Gastroesophageal sphincter (tissue), 4 donors: ENCODE measurements at regions not wholly inside any gene's neighbourhood (a gene's known extent, or its start where the extent isn't known, plus 50 kb on each side); places are given as distances from the start of the nearest gene placed in this dataset.

Experiments
- ATAC-seq: fragments of 150-250 bp; one replicate; pipeline ENCODE4 v1.9.1; 2016; ENCODE audit warnings: mild to moderate bottlenecking, moderate library complexity
- H3K27ac ChIP-seq, 4 donors: fragments of 200-600 bp; sonication (generic) in 3 of 4; 1 replicate in 3 of 4; 2 replicates in 1 of 4; pipeline ENCODE4 v1.5.1; 2016 to 2019
- H3K27me3 ChIP-seq: fragments of 200-600 bp; sonication (generic); one replicate; pipeline ENCODE4 v1.5.1; 2019
- H3K36me3 ChIP-seq, 2 donors: fragments of 200-600 bp; sonication (generic); one replicate each; pipeline ENCODE4 v1.5.1; 2019; ENCODE audit warnings: control low read depth in 1 of 2
- H3K4me1 ChIP-seq, 3 donors: fragments of 200-600 bp; sonication (generic); 1 replicate in 2 of 3; 2 replicates in 1 of 3; pipeline ENCODE4 v1.5.1; 2016 to 2019; ENCODE audit warnings: control low read depth in 2 of 3
- H3K4me3 ChIP-seq, 2 donors: fragments of 200-600 bp; sonication (generic); one replicate each; pipeline ENCODE4 v1.5.1; 2019; ENCODE audit warnings: mild to moderate bottlenecking in 1 of 2, moderate library complexity in 1 of 2
- H3K9me3 ChIP-seq, 3 donors: fragments of 200-600 bp; sonication (generic); one replicate each; pipeline ENCODE4 v1.5.1; 2017 to 2019; ENCODE audit warnings: control low read depth in 2 of 3
- CTCF ChIP-seq, 4 experiments: fragments of 200-600 bp in 2 of 4; fragments of 450-650 bp in 2 of 4; sonication (generic) in 1 of 4; IDR thresholded peaks; one replicate each; pipeline ENCODE4 v1.5.1; 2017 to 2019; ENCODE audit warnings: antibody characterized with exemption in 4 of 4, mild to moderate bottlenecking in 2 of 4, moderate library complexity in 2 of 4
- EP300 ChIP-seq: sonication (generic); formaldehyde crosslinking; IDR thresholded peaks from one replicate; pipeline ENCODE4 v1.6.1; 2017; ENCODE audit warnings: antibody characterized with exemption, mild to moderate bottlenecking
- POLR2A ChIP-seq, 2 donors: fragments of 450-650 bp; IDR thresholded peaks; one replicate each; pipeline ENCODE4 v1.6.1; 2017; ENCODE audit warnings: antibody characterized with exemption in 2 of 2, mild to moderate bottlenecking in 2 of 2, moderate library complexity in 1 of 2
- POLR2AphosphoS5 ChIP-seq: sonication (generic); formaldehyde crosslinking; IDR thresholded peaks from one replicate; pipeline ENCODE4 v1.6.1; 2017; ENCODE audit warnings: antibody characterized with exemption
- WGBS, 2 donors: methylation state at CpG; one replicate each; pipeline ENCODE4 v1.1.5; 2018; ENCODE audit warnings: low coverage in 1 of 2; 5-methylcytosine and 5-hydroxymethylcytosine counted together

- no peak for ATAC-seq
- H3K27me3 ChIP-seq, result peaks cover 38% of the 10 kb centered on the region
- H3K9me3 ChIP-seq, result no peaks in the 10 kb centered on the region
- TF ChIP-seq EP300 (no peak), POLR2A (IDR thresholded peaks at IDR 0.05) (no peak), POLR2AphosphoS5 (no peak), CTCF (IDR thresholded peaks at IDR 0.05) (no peak)
- H3K36me3 ChIP-seq, result no peaks in the 10 kb centered on the region
- no peak overlapping the region for H3K4me3 ChIP-seq
- H3K4me1 ChIP-seq, result peaks cover 0 to 57% (median 3%) of the 10 kb centered on the region in 3 donors
- WGBS, 2 donors, result 81 to 95% methylated on average over 4 to 10 of the region's 15 CpGs
- H3K27ac ChIP-seq, result no peak overlapping the region
Observed at GRCh38 chr6:167680605-167681149, 146.0 kb upstream of the AFDN start.

GRCh38 chr6:167682125-167682524 lies 144.6 kb upstream of the AFDN start:
- no peaks in the 10 kb centered on the region for H3K9me3 ChIP-seq
- no peak for ATAC-seq
- no peaks in the 10 kb centered on the region for H3K36me3 ChIP-seq
- peaks cover 34% of the 10 kb centered on the region for H3K27me3 ChIP-seq
- 84 to 100% methylated on average over 1 to 6 of the region's 11 CpGs for WGBS, 2 donors
- TF ChIP-seq POLR2A (IDR thresholded peaks at IDR 0.05) (no peak), EP300 (no peak), CTCF (IDR thresholded peaks at IDR 0.05) (no peak), POLR2AphosphoS5 (no peak)
- H3K4me3 ChIP-seq, result no peak overlapping the region
- H3K27ac ChIP-seq, result peak overlapping the region in 1 of 4 donors; percentile 47
- H3K4me1 ChIP-seq, result peaks cover 0 to 42% (median 3%) of the 10 kb centered on the region in 3 donors

- no peak for ATAC-seq
Observed at GRCh38 chr6:167682546-167683027, 144.1 kb upstream of the AFDN start.

GRCh38 chr6:167683028-167683862 lies 143.5 kb upstream of the AFDN start:
- Histone ChIP-seq H3K27ac (peak overlapping the region in 3 of 4 donors; percentile 21 to 47 (median 46)), H3K9me3 (no peaks in the 10 kb centered on the region), H3K4me1 (peaks cover 0 to 31% (median 1%) of the 10 kb centered on the region in 3 donors), H3K27me3 (peaks cover 28% of the 10 kb centered on the region), H3K4me3 (no peak overlapping the region), H3K36me3 (no peaks in the 10 kb centered on the region)
- TF ChIP-seq EP300 (no peak), POLR2A (IDR thresholded peaks at IDR 0.05) (no peak), CTCF (IDR thresholded peaks at IDR 0.05) (no peak), POLR2AphosphoS5 (no peak)
- WGBS, 2 donors, result 82 to 95% methylated on average over 4 to 6 of the region's 19 CpGs
- ATAC-seq, result peak; percentile 69

More at GRCh38 chr6:167682546-167683027, 144.1 kb upstream of the AFDN start:
- no peaks in the 10 kb centered on the region for H3K9me3 ChIP-seq
- no peaks in the 10 kb centered on the region for H3K36me3 ChIP-seq
- no peak overlapping the region for H3K4me3 ChIP-seq
- peaks cover 32% of the 10 kb centered on the region for H3K27me3 ChIP-seq
- WGBS, 2 donors, result 75 to 100% methylated on average over 1 to 5 of the region's 5 CpGs
- TF ChIP-seq POLR2A (IDR thresholded peaks at IDR 0.05) (no peak), EP300 (no peak), POLR2AphosphoS5 (no peak)
- peaks cover 0 to 38% (median 3%) of the 10 kb centered on the region in 3 donors for H3K4me1 ChIP-seq
- H3K27ac ChIP-seq, result peak overlapping the region in 3 of 4 donors; percentile 21 to 47 (median 37)

- 89 to 100% methylated on average over 2 to 7 of the region's 14 CpGs for WGBS, 2 donors
- H3K27me3 ChIP-seq, result peaks cover 16% of the 10 kb centered on the region
Observed at GRCh38 chr6:167684276-167685104, 142.2 kb upstream of the AFDN start.

More at GRCh38 chr6:167684276-167685104, 142.2 kb upstream of the AFDN start:
- H3K9me3 ChIP-seq, result no peaks in the 10 kb centered on the region
- ATAC-seq, result no peak
- no peaks in the 10 kb centered on the region for H3K36me3 ChIP-seq
- H3K27ac ChIP-seq, result no peak overlapping the region
- no peak overlapping the region for H3K4me3 ChIP-seq
- TF ChIP-seq POLR2A (IDR thresholded peaks at IDR 0.05) (no peak), EP300 (no peak), POLR2AphosphoS5 (no peak), CTCF (IDR thresholded peaks at IDR 0.05) (no peak)
- peaks cover 0 to 21% (median 0%) of the 10 kb centered on the region in 3 donors for H3K4me1 ChIP-seq
